ENCODE measurements at regions not wholly inside any gene's neighbourhood (a gene's known extent, or its start where the extent isn't known, plus 50 kb on each side); places are given as distances from the start of the nearest gene placed in this dataset.

GRCh38 chrX:39930786-39931528 lies 166.8 kb downstream of the BCOR start:
- H3K56ac ChIP-seq (ENCODE audit: extremely low read depth, insufficient read depth, low read length) = no peak overlapping the region
- H2BK120ac ChIP-seq (ENCODE audit: low read depth, low read length) = no peak overlapping the region
- no peak overlapping the region for H3K27ac ChIP-seq (ENCODE audit: insufficient read depth, low read length)
- H2AFZ ChIP-seq (replicated peaks; ENCODE audit: low read length, poor library complexity) = no peak overlapping the region
- no peak overlapping the region for H2BK20ac ChIP-seq (ENCODE audit: low read depth, low read length)
- H2BK15ac ChIP-seq (ENCODE audit: low read depth, low read length) = no peak overlapping the region
- no peak overlapping the region for H2AK9ac ChIP-seq (replicated peaks; ENCODE audit: low read depth, low read length, poor library complexity)
- H3K36me3 ChIP-seq (ENCODE audit: control insufficient read depth, insufficient read depth, low read length) = no peaks in the 10 kb centered on the region
- H3K9ac ChIP-seq (ENCODE audit: low read depth, low read length) = no peak overlapping the region
- CTCF ChIA-PET = interaction anchor here (0.6 to 0.7 kb wide), 2 partner anchors 76 to 613 kb away, joined by 3 read pairs; no protein-coding TSS in a partner anchor
- H4K8ac ChIP-seq (ENCODE audit: low read depth in 2 of 2, low read length in 2 of 2) = no peak overlapping the region
- no peak overlapping the region for H3K18ac ChIP-seq (ENCODE audit: low read depth, low read length)
- H3K9me1 ChIP-seq (ENCODE audit: insufficient read depth, low read length) = no peaks in the 10 kb centered on the region
- TF ChIP-seq RFX5 (IDR thresholded peaks at IDR 0.05; ENCODE audit: low read depth, low read length) = no peak
- TF ChIP-seq POLR2A (IDR thresholded peaks at IDR 0.05; ENCODE audit: low read depth, low read length) = no peak
- TF ChIP-seq RCOR1 (IDR thresholded peaks at IDR 0.05; ENCODE audit: insufficient replicate concordance, low read length) = no peak
- no peak for TF ChIP-seq MAFK (IDR thresholded peaks at IDR 0.05; ENCODE audit: low read depth, low read length)
- TF ChIP-seq MXI1 (IDR thresholded peaks at IDR 0.05; ENCODE audit: borderline replicate concordance, low read depth, low read length) = no peak
- TF ChIP-seq BHLHE40 (IDR thresholded peaks at IDR 0.05; ENCODE audit: low read depth, low read length) = no peak
- no peak for TF ChIP-seq CHD1 (IDR thresholded peaks at IDR 0.05; ENCODE audit: low read depth, low read length)
- TF ChIP-seq CTCF (conservative IDR thresholded peaks at IDR 0.05; ENCODE audit: low read depth, low read length) = no peak
- TF ChIP-seq ELK1 (IDR thresholded peaks at IDR 0.05; ENCODE audit: borderline replicate concordance, low read depth, low read length) = no peak
- TF ChIP-seq RAD21 (IDR thresholded peaks at IDR 0.05; ENCODE audit: low read length) = no peak
- TF ChIP-seq CEBPB (IDR thresholded peaks at IDR 0.05; ENCODE audit: low read depth, low read length) = no peak
- TF ChIP-seq USF2 (IDR thresholded peaks at IDR 0.05; ENCODE audit: low read depth, low read length) = no peak
- TF ChIP-seq SMC3 (IDR thresholded peaks at IDR 0.05; ENCODE audit: low read depth, low read length) = no peak
- BruUV-seq (replicated peaks) = no TSS peak
- H4K91ac ChIP-seq (ENCODE audit: insufficient read depth, low read depth, low read length) = no peak overlapping the region
- no peak overlapping the region for H2BK5ac ChIP-seq (ENCODE audit: low read depth, low read length, poor library complexity, severe bottlenecking)
- dilution Hi-C loops (cut with HindIII; ENCODE audit: low sequenced_read_pairs, unreplicated experiment) = no loop called here
- H3K9me3 ChIP-seq (ENCODE audit: control insufficient read depth, insufficient read depth, low read length) = no peaks in the 10 kb centered on the region
- H3K4ac ChIP-seq (ENCODE audit: low read depth, low read length) = no peak overlapping the region
- H3K4me3 ChIP-seq (ENCODE audit: insufficient read depth, low read depth, low read length) = no peak overlapping the region
- intact Hi-C loops (cut with micrococcal nuclease) = no loop called here
- H3K27me3 ChIP-seq (ENCODE audit: control insufficient read depth, insufficient read depth, low read length) = peaks cover 9% of the 10 kb centered on the region
- no peak overlapping the region for H3K4me2 ChIP-seq (ENCODE audit: low read depth, low read length)
- H2AK5ac ChIP-seq (ENCODE audit: low read depth, low read length) = no peak overlapping the region
- no peak for ATAC-seq (ENCODE audit: low read depth)
- DNase-seq = no peak
- in situ Hi-C loops (cut with MboI; ENCODE audit: low sequenced_read_pairs) = no loop called here
- POLR2A ChIA-PET (ENCODE audit: unreplicated experiment) = no interaction called here
- WGBS, 2 experiments (ENCODE audit: extremely low coverage in 2 of 2, insufficient read length in 1 of 2) = no CpG with 5 or more reads among the region's 14 CpGs
- H3K14ac ChIP-seq (replicated peaks; ENCODE audit: low read depth, low read length) = no peak overlapping the region; the same call in 1 of the 2 replicates
- no peak overlapping the region for H4K5ac ChIP-seq (ENCODE audit: low read depth, low read length)
- no peaks in the 10 kb centered on the region for H3K4me1 ChIP-seq (ENCODE audit: control insufficient read depth, insufficient read depth, low read length)
- no peaks in the 10 kb centered on the region for H3K79me1 ChIP-seq (ENCODE audit: low read depth in 1 of 2, low read length in 2 of 2)
- H3K23ac ChIP-seq (ENCODE audit: low read depth, low read length) = no peak overlapping the region
- H4K20me1 ChIP-seq (ENCODE audit: insufficient read depth, low read length) = no peaks in the 10 kb centered on the region

Data from IMR-90 (cell line).